Testis (tissue), 2 donors: ENCODE measurements at regions not wholly inside any gene's neighbourhood (a gene's known extent, or its start where the extent isn't known, plus 50 kb on each side); places are given as distances from the start of the nearest gene placed in this dataset.

Source experiments
- DNase-seq: peaks from one replicate; pipeline ENCODE4 v3.0.0-alpha.2; 2019
- H3K27ac ChIP-seq, 2 donors: fragments of 200-600 bp; sonication (generic); one replicate each; pipeline ENCODE4 v1.5.1; 2019
- H3K27me3 ChIP-seq: fragments of 200-600 bp; sonication (generic); one replicate; pipeline ENCODE4 v1.5.1; 2019
- H3K36me3 ChIP-seq: fragments of 200-600 bp; sonication (generic); one replicate; pipeline ENCODE4 v1.5.1; 2017; ENCODE audit warnings: low read depth; ENCODE audit errors: missing control alignments
- H3K4me1 ChIP-seq: fragments of 200-600 bp; sonication (generic); one replicate; pipeline ENCODE4 v1.5.1; 2019
- H3K4me3 ChIP-seq, 2 donors: fragments of 200-600 bp; sonication (generic); one replicate each; pipeline ENCODE4 v1.5.1; 2017 to 2019
- H3K9me3 ChIP-seq: fragments of 200-600 bp; sonication (generic); one replicate; pipeline ENCODE4 v1.5.1; 2017
- POLR2A ChIP-seq: fragments of 450-650 bp; IDR thresholded peaks from one replicate; pipeline ENCODE4 v1.6.1; 2017; ENCODE audit warnings: antibody characterized with exemption, mild to moderate bottlenecking, moderate library complexity
- WGBS, 2 donors: methylation state at CpG; one replicate each; pipeline ENCODE4 v1.1.5; 2018; 5-methylcytosine and 5-hydroxymethylcytosine counted together
- intact Hi-C: fragments of 100-400 bp; cut with DNase I; formaldehyde crosslinking; loops from one replicate; pipeline ENCODE4 v1.15.1; 2023; ENCODE audit warnings: low total_unique reads
- TF ChIP-seq, protein P1 (sequence below), 3 experiments: fragments of 450-650 bp in 2 of 3; fragments of 200-600 bp in 1 of 3; sonication (generic) in 1 of 3; IDR thresholded peaks; one replicate each; pipeline ENCODE4 v1.5.1; 2016 to 2019; ENCODE audit warnings: antibody characterized with exemption in 3 of 3, mild to moderate bottlenecking in 2 of 3, moderate library complexity in 1 of 3

GRCh38 chr9:18046068-18046467 lies 427.9 kb upstream of the ADAMTSL1 start:
- Histone ChIP-seq H3K27ac (no peak overlapping the region), H3K27me3 (no peaks in the 10 kb centered on the region), H3K36me3 (no peaks in the 10 kb centered on the region), H3K4me3 (no peak overlapping the region), H3K9me3 (no peaks in the 10 kb centered on the region), H3K4me1 (no peaks in the 10 kb centered on the region)
- TF ChIP-seq, protein P1, sequence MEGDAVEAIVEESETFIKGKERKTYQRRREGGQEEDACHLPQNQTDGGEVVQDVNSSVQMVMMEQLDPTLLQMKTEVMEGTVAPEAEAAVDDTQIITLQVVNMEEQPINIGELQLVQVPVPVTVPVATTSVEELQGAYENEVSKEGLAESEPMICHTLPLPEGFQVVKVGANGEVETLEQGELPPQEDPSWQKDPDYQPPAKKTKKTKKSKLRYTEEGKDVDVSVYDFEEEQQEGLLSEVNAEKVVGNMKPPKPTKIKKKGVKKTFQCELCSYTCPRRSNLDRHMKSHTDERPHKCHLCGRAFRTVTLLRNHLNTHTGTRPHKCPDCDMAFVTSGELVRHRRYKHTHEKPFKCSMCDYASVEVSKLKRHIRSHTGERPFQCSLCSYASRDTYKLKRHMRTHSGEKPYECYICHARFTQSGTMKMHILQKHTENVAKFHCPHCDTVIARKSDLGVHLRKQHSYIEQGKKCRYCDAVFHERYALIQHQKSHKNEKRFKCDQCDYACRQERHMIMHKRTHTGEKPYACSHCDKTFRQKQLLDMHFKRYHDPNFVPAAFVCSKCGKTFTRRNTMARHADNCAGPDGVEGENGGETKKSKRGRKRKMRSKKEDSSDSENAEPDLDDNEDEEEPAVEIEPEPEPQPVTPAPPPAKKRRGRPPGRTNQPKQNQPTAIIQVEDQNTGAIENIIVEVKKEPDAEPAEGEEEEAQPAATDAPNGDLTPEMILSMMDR (IDR thresholded peaks at IDR 0.05): no peak
- no peak for TF ChIP-seq POLR2A
- no peak for DNase-seq
- intact Hi-C loops: no loop called here
- 64 to 91% methylated on average over 1 of the region's 1 CpG for WGBS, 2 donors

DNA sequence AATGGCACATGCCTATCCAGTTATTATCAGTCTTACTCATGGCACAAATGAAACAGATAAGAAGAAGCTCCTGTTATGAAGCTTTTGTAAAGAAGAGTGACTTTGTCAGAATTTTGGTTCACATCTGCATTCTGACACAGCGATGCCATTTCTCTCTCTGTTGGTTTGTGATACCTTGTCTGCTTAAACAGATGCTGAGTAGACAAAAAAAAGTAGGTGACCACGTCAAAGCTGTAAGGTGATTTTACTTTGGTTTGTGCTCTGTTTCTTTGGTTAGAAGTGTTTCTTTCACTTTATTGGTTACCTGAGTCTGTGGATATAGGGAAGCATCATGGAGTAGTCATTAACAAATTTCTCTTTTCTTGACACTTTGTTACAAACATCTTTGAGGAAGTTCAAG lies 422.3 kb upstream of the ADAMTSL1 start:
- no peaks in the 10 kb centered on the region for H3K4me1 ChIP-seq
- no peaks in the 10 kb centered on the region for H3K36me3 ChIP-seq
- no peaks in the 10 kb centered on the region for H3K9me3 ChIP-seq
- intact Hi-C loops: no loop called here
- TF ChIP-seq, protein P1 (IDR thresholded peaks at IDR 0.05): no peak
- TF ChIP-seq POLR2A: no peak
- H3K27me3 ChIP-seq: no peaks in the 10 kb centered on the region
- DNase-seq: no peak
- no peak overlapping the region for H3K27ac ChIP-seq
- H3K4me3 ChIP-seq: no peak overlapping the region
- WGBS, 2 donors: 75 to 82% methylated on average over 2 of the region's 2 CpGs

DNA sequence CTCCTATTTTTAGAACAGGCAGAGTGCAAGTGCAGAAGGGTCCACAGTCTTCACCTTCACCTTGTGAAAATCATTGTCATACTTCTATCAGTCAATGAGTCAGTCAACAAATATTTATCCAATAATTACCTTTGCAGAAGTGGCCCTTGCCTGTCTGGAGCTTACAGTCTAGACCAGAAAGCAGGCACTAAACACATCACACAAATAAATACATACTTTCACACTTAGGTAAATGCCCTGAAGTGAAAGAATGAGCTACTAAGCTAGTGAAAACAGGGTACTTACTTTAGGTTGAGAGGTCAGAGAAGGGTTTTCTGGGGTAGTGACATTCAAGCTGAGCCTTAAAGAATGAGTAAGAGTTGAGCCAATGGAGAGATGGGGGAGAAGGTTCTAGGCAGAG lies 421.9 kb upstream of the ADAMTSL1 start:
- intact Hi-C loops: no loop called here
- Histone ChIP-seq H3K27me3 (no peaks in the 10 kb centered on the region), H3K4me1 (no peaks in the 10 kb centered on the region), H3K4me3 (no peak overlapping the region), H3K9me3 (no peaks in the 10 kb centered on the region), H3K36me3 (no peaks in the 10 kb centered on the region), H3K27ac (no peak overlapping the region)
- DNase-seq: no peak
- TF ChIP-seq, protein P1 (IDR thresholded peaks at IDR 0.05): no peak
- TF ChIP-seq POLR2A: no peak

GRCh38 chr9:18056269-18056992 lies 417.5 kb upstream of the ADAMTSL1 start:
- no peak for TF ChIP-seq POLR2A
- TF ChIP-seq, protein P1 (IDR thresholded peaks at IDR 0.05): no peak
- WGBS, 2 donors: 53 to 61% methylated on average over 7 to 8 of the region's 8 CpGs
- Histone ChIP-seq H3K36me3 (no peaks in the 10 kb centered on the region), H3K27me3 (no peaks in the 10 kb centered on the region), H3K9me3 (no peaks in the 10 kb centered on the region), H3K27ac (no peak overlapping the region), H3K4me1 (peaks cover 11% of the 10 kb centered on the region), H3K4me3 (no peak overlapping the region)
- intact Hi-C loops: no loop called here
- DNase-seq: no peak

GRCh38 chr9:18056993-18057369 lies 417.0 kb upstream of the ADAMTSL1 start:
- WGBS, 2 donors: 56 to 71% methylated on average over 4 of the region's 4 CpGs
- Histone ChIP-seq H3K27me3 (no peaks in the 10 kb centered on the region), H3K9me3 (no peaks in the 10 kb centered on the region), H3K36me3 (no peaks in the 10 kb centered on the region), H3K4me3 (no peak overlapping the region), H3K27ac (no peak overlapping the region), H3K4me1 (peaks cover 11% of the 10 kb centered on the region)
- TF ChIP-seq, protein P1 (IDR thresholded peaks at IDR 0.05): no peak
- no peak for TF ChIP-seq POLR2A
- DNase-seq: no peak
- intact Hi-C loops: no loop called here
